HEK293T (cell line): ENCODE measurements at regions not wholly inside any gene's neighbourhood (a gene's known extent, or its start where the extent isn't known, plus 50 kb on each side); places are given as distances from the start of the nearest gene placed in this dataset.

ENCODE experiments used
- CTCF ChIA-PET: fragments of 350-600 bp; formaldehyde crosslinking; extraction: SDS; loops from one replicate; lab custom pipeline; 2021; ENCODE audit warnings: antibody characterized with exemption, inconsistent platforms; lab: Yijun Ruan, JAX
- POLR2A ChIA-PET: fragments of 350-600 bp; formaldehyde crosslinking; extraction: SDS; loops from one replicate; lab custom pipeline; 2020; ENCODE audit warnings: antibody characterized with exemption, inconsistent platforms; lab: Yijun Ruan, JAX
- DNase-seq: peaks from one replicate; pipeline ENCODE4 v3.0.0; 2012; ENCODE audit warnings: mixed read lengths; ENCODE audit errors: extremely low spot score
- ARNT ChIP-seq: fragments of 450-650 bp; IDR thresholded peaks from 2 replicates; pipeline ENCODE4 v1.6.1; 2017; ENCODE audit warnings: mild to moderate bottlenecking
- BHLHE40 ChIP-seq: fragments of 450-650 bp; IDR thresholded peaks from 2 replicates; pipeline ENCODE4 v1.6.1; 2016; ENCODE audit warnings: mild to moderate bottlenecking, moderate library complexity, borderline replicate concordance
- CTBP1 ChIP-seq: fragments of 450-650 bp; IDR thresholded peaks from 2 replicates; pipeline ENCODE4 v1.6.1; 2016; ENCODE audit warnings: borderline replicate concordance
- ELF4 ChIP-seq: fragments of 450-650 bp; IDR thresholded peaks from 2 replicates; pipeline ENCODE4 v1.6.1; 2017; ENCODE audit warnings: antibody characterized with exemption
- FOXA1 ChIP-seq: fragments of 450-650 bp; IDR thresholded peaks from 2 replicates; pipeline ENCODE4 v1.6.1; 2016; ENCODE audit warnings: mild to moderate bottlenecking
- FOXK2 ChIP-seq: fragments of 450-650 bp; IDR thresholded peaks from 2 replicates; pipeline ENCODE4 v1.6.1; 2016; ENCODE audit warnings: mild to moderate bottlenecking
- FOXM1 ChIP-seq: fragments of 450-650 bp; IDR thresholded peaks from 2 replicates; pipeline ENCODE4 v1.6.1; 2017; ENCODE audit warnings: mild to moderate bottlenecking, borderline replicate concordance
- HDGF ChIP-seq: fragments of 450-650 bp; IDR thresholded peaks from 2 replicates; pipeline ENCODE4 v1.6.1; 2017; ENCODE audit warnings: antibody characterized with exemption, borderline replicate concordance
- L3MBTL2 ChIP-seq: fragments of 450-650 bp; conservative IDR thresholded peaks from 2 replicates; pipeline ENCODE4 v1.6.1; 2016; ENCODE audit warnings: mild to moderate bottlenecking
- LEF1 ChIP-seq: fragments of 450-650 bp; IDR thresholded peaks from 2 replicates; pipeline ENCODE4 v1.6.1; 2017; ENCODE audit warnings: mild to moderate bottlenecking, borderline replicate concordance
- NFRKB ChIP-seq: fragments of 450-650 bp; IDR thresholded peaks from 2 replicates; pipeline ENCODE4 v1.6.1; 2016; ENCODE audit warnings: mild to moderate bottlenecking, moderate library complexity
- SP1 ChIP-seq: fragments of 450-650 bp; IDR thresholded peaks from 2 replicates; pipeline ENCODE4 v1.6.1; 2017
- SUZ12 ChIP-seq: fragments of 450-650 bp; IDR thresholded peaks from 2 replicates; pipeline ENCODE4 v1.6.1; 2016; ENCODE audit warnings: mild to moderate bottlenecking
- TARDBP ChIP-seq: fragments of 450-650 bp; IDR thresholded peaks from 2 replicates; pipeline ENCODE4 v1.6.1; 2016
- ZNF384 ChIP-seq: fragments of 450-650 bp; IDR thresholded peaks from 2 replicates; pipeline ENCODE4 v1.6.1; 2016
- TF ChIP-seq, protein P1 (sequence below): fragments of 450-650 bp; IDR thresholded peaks from 2 replicates; pipeline ENCODE4 v1.6.1; 2016

DNA sequence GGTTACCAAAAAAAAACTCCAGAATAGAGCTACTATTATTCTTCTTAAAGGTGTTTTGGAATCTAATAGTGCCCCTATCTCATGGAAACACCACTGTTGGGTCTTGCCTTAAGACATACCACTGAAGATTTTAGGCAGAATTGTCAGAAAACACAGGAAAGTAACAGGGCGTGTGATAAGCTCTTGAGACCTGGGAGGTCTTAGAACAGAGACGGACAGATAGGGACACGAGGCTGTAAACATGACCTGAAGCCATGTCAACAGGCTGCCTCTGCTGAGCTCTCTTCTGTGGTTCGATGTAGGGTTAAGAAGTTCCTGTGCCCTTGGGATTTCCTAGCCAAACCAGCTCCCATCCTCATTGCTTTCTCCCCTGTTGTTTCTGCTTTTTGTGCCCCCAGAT lies 69.3 kb downstream of the CTSL start:
- no peak for DNase-seq
- ChIA-PET CTCF (interaction anchor here (0.6 kb wide), 1 partner anchor 1438 kb away, joined by 3 read pairs; no protein-coding TSS in a partner anchor), POLR2A (interaction anchor here (1.2 kb wide), 1 partner anchor 69 kb away, joined by 4 read pairs; the partner anchor contains the start of gene CTSL)
- TF ChIP-seq ZNF384: no peak
- TF ChIP-seq ELF4: no peak

DNA sequence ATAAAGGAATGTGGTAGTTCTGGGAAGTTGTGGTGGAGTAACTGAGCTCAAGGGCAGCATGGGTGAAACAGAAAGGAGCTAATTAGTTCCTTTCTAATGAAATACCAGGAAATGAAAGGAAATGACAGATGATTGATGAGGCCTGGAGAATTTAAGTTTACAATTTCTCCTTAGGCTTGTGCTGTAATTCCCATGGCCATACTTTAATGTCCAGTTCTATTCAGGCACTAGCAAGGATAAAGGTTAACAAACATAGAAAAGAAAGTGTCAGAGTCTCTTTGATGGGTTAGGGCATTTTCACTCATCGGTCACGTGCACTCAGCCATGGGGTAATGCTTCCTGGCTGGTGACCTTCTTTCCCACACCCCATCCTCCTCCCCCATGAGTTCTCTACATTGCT lies 70.3 kb downstream of the CTSL start:
- CTCF ChIA-PET: no interaction called here
- TF ChIP-seq FOXM1 (no peak), ZNF384 (no peak), LEF1 (no peak)
- POLR2A ChIA-PET: no interaction called here

DNA sequence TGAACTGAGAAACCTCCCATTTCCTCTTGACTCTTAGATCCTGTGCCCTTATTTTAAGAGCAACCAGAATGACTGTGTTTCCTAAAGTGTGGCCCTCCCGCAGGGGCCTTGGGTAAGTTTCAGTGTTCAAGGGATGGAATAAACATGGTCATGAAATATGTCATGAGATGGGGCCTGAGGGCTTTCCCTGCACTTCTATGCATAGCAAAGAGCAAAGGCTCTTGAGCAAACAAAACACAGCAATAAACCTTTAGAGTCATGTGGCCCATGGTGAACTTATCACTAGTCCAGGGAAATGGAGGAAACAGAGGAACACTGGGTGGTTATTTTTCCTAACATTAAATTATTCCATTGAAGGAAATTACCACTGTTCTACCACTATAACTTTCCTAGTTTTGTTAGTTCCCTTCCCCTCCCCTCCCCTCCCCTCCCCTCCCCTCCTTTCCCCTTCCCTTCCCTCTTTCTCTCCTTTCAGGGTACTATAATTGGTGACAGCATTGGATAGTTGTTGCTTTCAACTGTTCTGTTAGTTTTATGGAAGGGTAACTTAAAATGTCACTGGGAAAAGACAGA lies 72.4 kb downstream of the CTSL start:
- TF ChIP-seq FOXA1: no peak
- no peak for TF ChIP-seq ELF4
- no peak for TF ChIP-seq TARDBP
- no peak for TF ChIP-seq NFRKB
- TF ChIP-seq ZNF384: no peak
- TF ChIP-seq, protein P1, sequence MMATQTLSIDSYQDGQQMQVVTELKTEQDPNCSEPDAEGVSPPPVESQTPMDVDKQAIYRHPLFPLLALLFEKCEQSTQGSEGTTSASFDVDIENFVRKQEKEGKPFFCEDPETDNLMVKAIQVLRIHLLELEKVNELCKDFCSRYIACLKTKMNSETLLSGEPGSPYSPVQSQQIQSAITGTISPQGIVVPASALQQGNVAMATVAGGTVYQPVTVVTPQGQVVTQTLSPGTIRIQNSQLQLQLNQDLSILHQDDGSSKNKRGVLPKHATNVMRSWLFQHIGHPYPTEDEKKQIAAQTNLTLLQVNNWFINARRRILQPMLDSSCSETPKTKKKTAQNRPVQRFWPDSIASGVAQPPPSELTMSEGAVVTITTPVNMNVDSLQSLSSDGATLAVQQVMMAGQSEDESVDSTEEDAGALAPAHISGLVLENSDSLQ: no peak
- TF ChIP-seq SUZ12: no peak
- TF ChIP-seq BHLHE40: no peak
- TF ChIP-seq SP1: no peak
- TF ChIP-seq L3MBTL2: no peak
- TF ChIP-seq FOXM1: no peak
- no peak for TF ChIP-seq HDGF
- no peak for TF ChIP-seq FOXK2
- TF ChIP-seq ARNT: no peak
- TF ChIP-seq CTBP1: no peak
- TF ChIP-seq LEF1: no peak
- no peak for DNase-seq
- CTCF ChIA-PET: no interaction called here
- POLR2A ChIA-PET: no interaction called here

More for the DNA sequence above, 70.3 kb downstream of the CTSL start:
- no peak for DNase-seq

DNA sequence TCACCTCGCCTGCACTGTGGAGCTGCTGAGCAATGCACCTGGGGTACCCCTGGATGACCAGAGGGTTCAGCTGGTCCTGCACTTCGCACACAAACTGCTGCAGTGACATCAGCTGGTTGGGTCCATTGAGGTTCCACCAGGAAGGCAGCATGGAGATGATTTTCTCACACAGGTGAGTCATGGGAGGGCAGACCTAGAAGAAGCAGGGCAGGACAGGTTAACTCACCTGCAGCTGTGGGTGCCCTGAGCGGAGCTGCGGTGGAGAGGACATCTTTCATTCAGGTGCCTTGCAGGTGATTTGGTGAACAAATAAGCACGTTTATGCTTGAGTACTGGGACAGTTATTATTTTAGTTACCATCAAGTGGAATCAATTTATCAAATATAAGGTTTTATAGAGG lies 73.6 kb downstream of the CTSL start:
- TF ChIP-seq SP1: no peak
- no peak for TF ChIP-seq HDGF
- no peak for TF ChIP-seq L3MBTL2
- TF ChIP-seq LEF1: no peak
- TF ChIP-seq ZNF384: no peak
- TF ChIP-seq CTBP1: no peak
- no peak for TF ChIP-seq ARNT
- TF ChIP-seq TARDBP: no peak
- TF ChIP-seq ELF4: no peak
- no peak for TF ChIP-seq SUZ12
- no peak for TF ChIP-seq FOXM1
- TF ChIP-seq FOXK2: no peak
- no peak for TF ChIP-seq BHLHE40
- TF ChIP-seq, protein P1: no peak
- TF ChIP-seq NFRKB: no peak
- TF ChIP-seq FOXA1: no peak
- ChIA-PET CTCF (no interaction called here), POLR2A (no interaction called here)
- no peak for DNase-seq

DNA sequence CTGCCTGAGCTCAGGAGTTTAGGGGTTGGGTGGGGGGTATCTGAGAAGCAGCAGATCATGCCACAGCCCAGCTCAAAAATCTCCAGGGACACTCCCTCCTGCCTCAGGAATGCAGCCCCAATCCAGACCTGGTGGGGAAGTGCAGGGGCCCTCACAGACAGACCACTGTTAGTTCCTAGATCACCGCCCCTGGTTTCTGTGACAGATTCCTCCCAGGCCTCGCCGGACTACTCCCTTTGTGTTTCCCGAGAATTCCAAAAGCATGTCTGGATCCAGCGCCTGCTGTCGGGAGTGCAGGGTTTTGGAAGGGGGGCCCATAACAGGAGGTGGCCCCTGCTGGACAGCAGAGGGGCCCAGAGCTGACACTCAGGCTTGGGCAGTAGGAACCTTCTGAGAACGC lies 74.5 kb downstream of the CTSL start:
- CTCF ChIA-PET: interaction anchor here (0.5 to 1.3 kb wide), 2 partner anchors 12 to 462 kb away, joined by 3 read pairs; no protein-coding TSS in a partner anchor

DNA sequence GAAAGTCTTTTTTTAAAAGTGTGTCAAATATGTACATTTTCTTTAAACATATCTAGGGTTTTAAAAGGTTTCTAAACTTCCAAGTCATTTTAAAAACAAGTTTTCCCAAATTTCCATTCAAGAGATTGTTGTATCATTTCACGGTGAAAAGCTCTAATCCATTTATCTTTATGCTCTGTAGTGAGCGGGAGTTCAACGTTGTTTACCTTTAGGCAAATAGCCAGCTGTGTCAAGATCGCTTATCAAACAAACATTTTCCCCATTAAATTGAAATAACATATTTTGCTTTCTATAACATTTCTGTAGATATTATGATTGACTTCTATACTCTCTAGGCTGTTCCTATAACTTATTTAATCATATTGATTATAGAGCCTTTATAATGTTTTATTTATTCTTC lies 75.1 kb downstream of the CTSL start:
- no peak for TF ChIP-seq FOXM1
- no peak for TF ChIP-seq SP1
- no peak for TF ChIP-seq ZNF384
- no peak for TF ChIP-seq FOXA1
- TF ChIP-seq TARDBP: no peak
- TF ChIP-seq SUZ12: no peak
- no peak for TF ChIP-seq FOXK2
- TF ChIP-seq NFRKB: no peak
- no peak for TF ChIP-seq ARNT
- no peak for TF ChIP-seq HDGF
- TF ChIP-seq LEF1: no peak
- TF ChIP-seq L3MBTL2: no peak
- POLR2A ChIA-PET: no interaction called here
- CTCF ChIA-PET: interaction anchor here (1.0 to 1.3 kb wide), 2 partner anchors 11 to 26 kb away, joined by 3 read pairs; no protein-coding TSS in a partner anchor
- no peak for DNase-seq

More for the DNA sequence above, 74.5 kb downstream of the CTSL start:
- DNase-seq: no peak
- TF ChIP-seq L3MBTL2 (no peak), FOXK2 (no peak), ZNF384 (no peak), HDGF (no peak), LEF1 (no peak)
- POLR2A ChIA-PET: no interaction called here

DNA sequence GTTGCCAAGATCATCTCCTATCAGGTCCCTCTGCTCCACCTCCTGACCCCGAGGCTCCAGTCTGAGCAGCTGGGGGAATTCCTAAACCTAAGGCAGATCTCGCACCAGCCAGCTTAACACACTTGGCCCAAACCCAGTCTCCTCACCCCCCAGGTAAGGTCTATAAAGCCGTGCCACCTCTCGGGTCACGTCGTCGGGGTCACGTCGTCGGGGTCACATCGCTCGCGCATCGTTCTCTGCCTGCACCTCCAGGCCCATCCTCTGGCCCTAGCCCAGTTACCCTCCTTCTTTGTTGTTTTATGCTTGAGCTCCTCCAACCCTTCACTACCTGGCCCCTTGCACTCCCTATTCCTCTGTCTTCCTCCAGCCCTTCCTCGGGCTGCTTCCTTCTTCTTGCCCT lies 77.2 kb downstream of the CTSL start:
- POLR2A ChIA-PET: no interaction called here
- no peak for TF ChIP-seq CTBP1
- no peak for TF ChIP-seq L3MBTL2
- TF ChIP-seq NFRKB: no peak
- TF ChIP-seq, protein P1: no peak
- no peak for TF ChIP-seq ZNF384
- TF ChIP-seq TARDBP: no peak
- TF ChIP-seq BHLHE40: no peak
- no peak for TF ChIP-seq FOXA1
- no peak for TF ChIP-seq SP1
- TF ChIP-seq ARNT: no peak
- no peak for TF ChIP-seq LEF1
- TF ChIP-seq FOXM1: no peak
- no peak for TF ChIP-seq SUZ12
- no peak for TF ChIP-seq HDGF
- TF ChIP-seq ELF4: no peak
- no peak for TF ChIP-seq FOXK2
- no peak for DNase-seq
- CTCF ChIA-PET: no interaction called here
